Activated T-helper 1 cell treated with Interleukin-2 at 50 U/mL for 16 hours (primary cell): ENCODE measurements at regions not wholly inside any gene's neighbourhood (a gene's known extent, or its start where the extent isn't known, plus 50 kb on each side); places are given as distances from the start of the nearest gene placed in this dataset.
"Not testable (repeated sequence)": the region's sequence is repeated elsewhere in the genome, so short reads cannot be mapped to it uniquely, and the experiment has no call there.

Experiments
- DNase-seq: peaks from one replicate; pipeline ENCODE4 v3.0.0-alpha.2; 2020; ENCODE audit warnings: low read depth

- DNase-seq = no peak
Measured at GRCh38 chr2:16750175-16750924, 84.7 kb upstream of the CYRIA start.

- DNase-seq = not testable (repeated sequence)
Measured at GRCh38 chr2:16748511-16749266, 83.1 kb upstream of the CYRIA start.

GRCh38 chr2:16747689-16748088, 82.1 kb upstream of the CYRIA start:
- no peak for DNase-seq

GRCh38 chr2:16747257-16747656, 81.6 kb upstream of the CYRIA start:
- no peak for DNase-seq

- DNase-seq = no peak
Measured at GRCh38 chr2:16746833-16747232, 81.2 kb upstream of the CYRIA start.

- DNase-seq = no peak
Measured at GRCh38 chr2:16746329-16746728, 80.7 kb upstream of the CYRIA start.

- no peak for DNase-seq
Measured at GRCh38 chr2:16745466-16745865, 79.8 kb upstream of the CYRIA start.

- DNase-seq = no peak
Measured at GRCh38 chr2:16744521-16744920, 78.9 kb upstream of the CYRIA start.

GRCh38 chr2:16742026-16742425, 76.4 kb upstream of the CYRIA start:
- DNase-seq = no peak

- DNase-seq = no peak
Measured at GRCh38 chr2:16741498-16741897, 75.9 kb upstream of the CYRIA start.

- no peak for DNase-seq
Measured at GRCh38 chr2:16739778-16740581, 74.3 kb upstream of the CYRIA start.

- no peak for DNase-seq
Measured at GRCh38 chr2:16738361-16739225, 73.0 kb upstream of the CYRIA start.

- no peak for DNase-seq
Measured at GRCh38 chr2:16737812-16738211, 72.2 kb upstream of the CYRIA start.

- DNase-seq = no peak
Measured at GRCh38 chr2:16736633-16737032, 71.0 kb upstream of the CYRIA start.

GRCh38 chr2:16729335-16729734, 63.7 kb upstream of the CYRIA start:
- DNase-seq = no peak

- DNase-seq = no peak
Measured at GRCh38 chr2:16728351-16729136, 62.9 kb upstream of the CYRIA start.

GRCh38 chr2:16727849-16728248, 62.2 kb upstream of the CYRIA start:
- DNase-seq = not testable (repeated sequence)

- no peak for DNase-seq
Measured at GRCh38 chr2:16727256-16727655, 61.6 kb upstream of the CYRIA start.

- DNase-seq = no peak
Measured at GRCh38 chr2:16726577-16726976, 60.9 kb upstream of the CYRIA start.

- no peak for DNase-seq
Measured at GRCh38 chr2:16726147-16726546, 60.5 kb upstream of the CYRIA start.

- no peak for DNase-seq
Measured at GRCh38 chr2:16725549-16725948, 59.9 kb upstream of the CYRIA start.
